Vagina (tissue), 2 donors: ENCODE measurements at regions not wholly inside any gene's neighbourhood (a gene's known extent, or its start where the extent isn't known, plus 50 kb on each side); places are given as distances from the start of the nearest gene placed in this dataset.

Experiments
- POLR2AphosphoS5 ChIP-seq, 2 donors: sonication (generic); formaldehyde crosslinking; IDR thresholded peaks; one replicate each; pipeline ENCODE4 v1.9.0; 2017; ENCODE audit warnings: antibody characterized with exemption in 2 of 2, mild to moderate bottlenecking in 2 of 2, low read depth in 1 of 2; ENCODE audit not compliant: insufficient read depth in 1 of 2
- TF ChIP-seq, protein P1 (sequence below), 3 experiments: fragments of 450-650 bp in 2 of 3; fragments of 200-600 bp in 1 of 3; sonication (generic) in 1 of 3; IDR thresholded peaks; one replicate each; pipeline ENCODE4 v1.5.1; 2017 to 2019; ENCODE audit warnings: antibody characterized with exemption in 3 of 3, mild to moderate bottlenecking in 2 of 3, moderate library complexity in 2 of 3

DNA sequence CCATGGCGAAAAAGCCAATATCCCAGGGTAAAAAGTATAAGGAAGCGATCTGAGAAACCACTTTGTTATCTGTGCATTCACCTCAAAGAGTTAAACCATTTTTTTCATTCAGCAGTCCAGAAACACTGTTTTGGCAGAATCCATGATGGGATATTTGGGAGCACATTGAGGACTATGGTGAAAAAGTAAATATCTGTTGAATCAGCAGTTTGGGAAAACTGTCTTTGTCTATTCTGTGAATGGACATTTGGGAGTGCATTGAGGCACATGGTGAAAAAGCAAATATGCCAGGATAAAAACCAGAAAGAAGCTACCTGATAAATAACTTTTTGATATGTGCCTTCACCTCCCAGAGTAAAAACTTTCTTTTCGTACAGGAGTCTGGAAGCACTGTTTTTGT lies 187.4 kb downstream of the OR4A47 start:
- TF ChIP-seq POLR2AphosphoS5 (IDR thresholded peaks at IDR 0.05; ENCODE audit: insufficient read depth in 1 of 2, low read depth in 1 of 2), result no peak
- TF ChIP-seq, protein P1, sequence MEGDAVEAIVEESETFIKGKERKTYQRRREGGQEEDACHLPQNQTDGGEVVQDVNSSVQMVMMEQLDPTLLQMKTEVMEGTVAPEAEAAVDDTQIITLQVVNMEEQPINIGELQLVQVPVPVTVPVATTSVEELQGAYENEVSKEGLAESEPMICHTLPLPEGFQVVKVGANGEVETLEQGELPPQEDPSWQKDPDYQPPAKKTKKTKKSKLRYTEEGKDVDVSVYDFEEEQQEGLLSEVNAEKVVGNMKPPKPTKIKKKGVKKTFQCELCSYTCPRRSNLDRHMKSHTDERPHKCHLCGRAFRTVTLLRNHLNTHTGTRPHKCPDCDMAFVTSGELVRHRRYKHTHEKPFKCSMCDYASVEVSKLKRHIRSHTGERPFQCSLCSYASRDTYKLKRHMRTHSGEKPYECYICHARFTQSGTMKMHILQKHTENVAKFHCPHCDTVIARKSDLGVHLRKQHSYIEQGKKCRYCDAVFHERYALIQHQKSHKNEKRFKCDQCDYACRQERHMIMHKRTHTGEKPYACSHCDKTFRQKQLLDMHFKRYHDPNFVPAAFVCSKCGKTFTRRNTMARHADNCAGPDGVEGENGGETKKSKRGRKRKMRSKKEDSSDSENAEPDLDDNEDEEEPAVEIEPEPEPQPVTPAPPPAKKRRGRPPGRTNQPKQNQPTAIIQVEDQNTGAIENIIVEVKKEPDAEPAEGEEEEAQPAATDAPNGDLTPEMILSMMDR (IDR thresholded peaks at IDR 0.05), result no peak
